ENCODE measurements at regions not wholly inside any gene's neighbourhood (a gene's known extent, or its start where the extent isn't known, plus 50 kb on each side); places are given as distances from the start of the nearest gene placed in this dataset.

- H3K27me3 Mint-ChIP-seq = peaks cover 19% of the 10 kb centered on the region
- Histone ChIP-seq H3K27ac (ENCODE audit: low read length in 2 of 2) (no peak overlapping the region), H3K4me2 (replicated peaks; ENCODE audit: low read depth, low read length, poor library complexity, severe bottlenecking) (no peak overlapping the region), H3K36me3 (replicated peaks in 1 of 2; ENCODE audit: control extremely low read depth in 1 of 2, control insufficient read depth in 1 of 2, extremely low read depth in 1 of 2, insufficient read depth in 2 of 2, low read length in 1 of 2) (no peaks in the 10 kb centered on the region), H4K20me1 (ENCODE audit: control insufficient read depth, insufficient read depth, low read length, poor library complexity, severe bottlenecking) (no peaks in the 10 kb centered on the region), H3K9ac (ENCODE audit: low read length) (no peak overlapping the region), H3K27me3 (replicated peaks in 1 of 4; ENCODE audit: control extremely low read depth in 1 of 4, control insufficient read depth in 3 of 4, insufficient read depth in 4 of 4, low read length in 3 of 4) (peaks cover 0 to 15% (median 2%) of the 10 kb centered on the region in 4 experiments), H2AFZ (ENCODE audit: insufficient read depth, low read depth, low read length, poor library complexity, severe bottlenecking) (no peak overlapping the region), H3K4me3 (ENCODE audit: control extremely low read depth in 1 of 5, extremely low read depth in 1 of 5, insufficient read depth in 1 of 5, low read depth in 2 of 5, low read length in 4 of 5) (no peak overlapping the region), H3K9me3 (ENCODE audit: control extremely low read depth in 1 of 3, control insufficient read depth in 2 of 3, insufficient read depth in 1 of 3, low read length in 2 of 3) (no peaks in the 10 kb centered on the region), H3K79me2 (ENCODE audit: control insufficient read depth, insufficient read depth, low read length) (no peaks in the 10 kb centered on the region), H3K4me1 (ENCODE audit: control insufficient read depth in 2 of 2, insufficient read depth in 2 of 2, low read length in 2 of 2) (peaks cover under 1 to 5% of the 10 kb centered on the region in 2 donors)
- ChIA-PET POLR2A (no interaction called here), CTCF (no interaction called here)
- 94% methylated on average over 12 of the region's 13 CpGs for WGBS (ENCODE audit: insufficient coverage)
- ATAC-seq (ENCODE audit: low read depth) (no peak), DNase-seq (no peak)
- TF ChIP-seq CTCF (IDR thresholded peaks at IDR 0.05) = no peak
- TF ChIP-seq EZH2 (IDR thresholded peaks at IDR 0.05; ENCODE audit: borderline replicate concordance, insufficient read depth, low read depth, low read length, poor library complexity, severe bottlenecking) = no peak
- no peaks in the 10 kb centered on the region for H3K9me3 Mint-ChIP-seq (ENCODE audit: insufficient read depth)
- no peak overlapping the region for H3K4me3 Mint-ChIP-seq
- peaks cover 5% of the 10 kb centered on the region for H3K4me1 Mint-ChIP-seq
- no peak overlapping the region for H3K27ac Mint-ChIP-seq
- intact Hi-C loops (cut with micrococcal nuclease) = no loop called here
These were observed 368.1 kb downstream of the RPS24 start for GRCh38 chr10:78401624-78402367.

GRCh38 chr10:78402591-78402990, 368.9 kb downstream of the RPS24 start:
- Histone ChIP-seq H3K27me3 (replicated peaks in 1 of 4; ENCODE audit: control extremely low read depth in 1 of 4, control insufficient read depth in 3 of 4, insufficient read depth in 4 of 4, low read length in 3 of 4) (peaks cover 0 to 23% (median 2%) of the 10 kb centered on the region in 4 experiments), H3K4me1 (ENCODE audit: control insufficient read depth in 2 of 2, insufficient read depth in 2 of 2, low read length in 2 of 2) (peaks cover 7 to 11% of the 10 kb centered on the region in 2 donors), H2AFZ (ENCODE audit: insufficient read depth, low read depth, low read length, poor library complexity, severe bottlenecking) (no peak overlapping the region), H3K9ac (ENCODE audit: low read length) (no peak overlapping the region), H3K79me2 (ENCODE audit: control insufficient read depth, insufficient read depth, low read length) (no peaks in the 10 kb centered on the region), H4K20me1 (ENCODE audit: control insufficient read depth, insufficient read depth, low read length, poor library complexity, severe bottlenecking) (no peaks in the 10 kb centered on the region), H3K9me3 (ENCODE audit: control extremely low read depth in 1 of 3, control insufficient read depth in 2 of 3, insufficient read depth in 1 of 3, low read length in 2 of 3) (no peaks in the 10 kb centered on the region), H3K4me2 (replicated peaks; ENCODE audit: low read depth, low read length, poor library complexity, severe bottlenecking) (no peak overlapping the region), H3K36me3 (replicated peaks in 1 of 2; ENCODE audit: control extremely low read depth in 1 of 2, control insufficient read depth in 1 of 2, extremely low read depth in 1 of 2, insufficient read depth in 2 of 2, low read length in 1 of 2) (no peaks in the 10 kb centered on the region), H3K27ac (ENCODE audit: low read length in 2 of 2) (no peak overlapping the region), H3K4me3 (ENCODE audit: control extremely low read depth in 1 of 5, extremely low read depth in 1 of 5, insufficient read depth in 1 of 5, low read depth in 2 of 5, low read length in 4 of 5) (no peak overlapping the region)
- Mint-ChIP-seq H3K4me1 (peaks cover 8% of the 10 kb centered on the region), H3K27ac (no peak overlapping the region), H3K9me3 (ENCODE audit: insufficient read depth) (no peaks in the 10 kb centered on the region), H3K4me3 (no peak overlapping the region), H3K27me3 (peaks cover 22% of the 10 kb centered on the region)
- ATAC-seq (ENCODE audit: low read depth) = no peak
- 60% methylated on average over 4 of the region's 4 CpGs for WGBS (ENCODE audit: insufficient coverage)
- ChIA-PET CTCF (no interaction called here), POLR2A (no interaction called here)
- no peak for DNase-seq
- intact Hi-C loops (cut with micrococcal nuclease) = no loop called here
- TF ChIP-seq EZH2 (IDR thresholded peaks at IDR 0.05; ENCODE audit: borderline replicate concordance, insufficient read depth, low read depth, low read length, poor library complexity, severe bottlenecking) (no peak), CTCF (IDR thresholded peaks at IDR 0.05) (no peak)
